WERI-Rb-1 (cell line): ENCODE measurements at regions not wholly inside any gene's neighbourhood (a gene's known extent, or its start where the extent isn't known, plus 50 kb on each side); places are given as distances from the start of the nearest gene placed in this dataset.

Source experiments
- DNase-seq: peaks from one replicate; pipeline ENCODE4 v3.0.0-alpha.2; 2020
- H3K27ac ChIP-seq: fragments of 250-450 bp; sonication (Bioruptor Pico); 2 replicates; pipeline ENCODE4 v1.5.1; 2020; ENCODE audit warnings: mild to moderate bottlenecking, moderate library complexity
- H3K27me3 ChIP-seq: fragments of 250-450 bp; sonication (Bioruptor Pico); 2 replicates; pipeline ENCODE4 v1.5.1; 2021; ENCODE audit warnings: mild to moderate bottlenecking, low read depth, moderate library complexity; ENCODE audit not compliant: insufficient read depth, severe bottlenecking
- H3K36me3 ChIP-seq: fragments of 250-450 bp; sonication (Bioruptor Pico); 2 replicates; pipeline ENCODE4 v1.5.1; 2020; ENCODE audit warnings: mild to moderate bottlenecking, moderate library complexity
- H3K4me3 ChIP-seq: 2 replicates; pipeline ENCODE4 v1.5.1; 2011; ENCODE audit warnings: low read depth, mild to moderate bottlenecking, control low read depth, low read length
- H3K9me3 ChIP-seq: fragments of 250-450 bp; sonication (Bioruptor Pico); 2 replicates; pipeline ENCODE4 v1.5.1; 2021; ENCODE audit warnings: mild to moderate bottlenecking, moderate library complexity; ENCODE audit not compliant: severe bottlenecking
- CTCF ChIP-seq: IDR thresholded peaks from 2 replicates; pipeline ENCODE4 v1.5.1; 2011; ENCODE audit warnings: low read depth, mild to moderate bottlenecking, control low read depth, inconsistent platforms, low read length

- peaks cover 2% of the 10 kb centered on the region for H3K9me3 ChIP-seq
- no peak overlapping the region for H3K4me3 ChIP-seq
- no peak for TF ChIP-seq CTCF
- H3K27ac ChIP-seq = no peak overlapping the region
- H3K36me3 ChIP-seq = no peaks in the 10 kb centered on the region
- no peak for DNase-seq
- no peaks in the 10 kb centered on the region for H3K27me3 ChIP-seq
Observed at GRCh38 chr7:135856356-135857144, 107.9 kb upstream of the FAM180A start.

- no peak overlapping the region for H3K27ac ChIP-seq
- peak; percentile 45 for DNase-seq
- no peaks in the 10 kb centered on the region for H3K9me3 ChIP-seq
Observed at GRCh38 chr7:135855846-135856245, 107.2 kb upstream of the FAM180A start.

GRCh38 chr7:135853499-135853898 lies 104.9 kb upstream of the FAM180A start:
- no peaks in the 10 kb centered on the region for H3K36me3 ChIP-seq
- DNase-seq = no peak
- no peak overlapping the region for H3K27ac ChIP-seq
- no peaks in the 10 kb centered on the region for H3K27me3 ChIP-seq
- H3K9me3 ChIP-seq = no peaks in the 10 kb centered on the region
- no peak overlapping the region for H3K4me3 ChIP-seq
- TF ChIP-seq CTCF = no peak

More at GRCh38 chr7:135855846-135856245, 107.2 kb upstream of the FAM180A start:
- Histone ChIP-seq H3K36me3 (no peaks in the 10 kb centered on the region), H3K27me3 (no peaks in the 10 kb centered on the region), H3K4me3 (no peak overlapping the region)
- no peak for TF ChIP-seq CTCF

GRCh38 chr7:135853008-135853407 lies 104.4 kb upstream of the FAM180A start:
- H3K27ac ChIP-seq = no peak overlapping the region
- no peak for DNase-seq
- H3K4me3 ChIP-seq = no peak overlapping the region

GRCh38 chr7:135847242-135847641 lies 98.6 kb upstream of the FAM180A start:
- H3K9me3 ChIP-seq = no peaks in the 10 kb centered on the region
- no peak for TF ChIP-seq CTCF
- no peaks in the 10 kb centered on the region for H3K36me3 ChIP-seq
- H3K4me3 ChIP-seq = no peak overlapping the region
- DNase-seq = no peak
- no peak overlapping the region for H3K27ac ChIP-seq
- H3K27me3 ChIP-seq = no peaks in the 10 kb centered on the region

More at GRCh38 chr7:135853008-135853407, 104.4 kb upstream of the FAM180A start:
- TF ChIP-seq CTCF = no peak
- Histone ChIP-seq H3K9me3 (no peaks in the 10 kb centered on the region), H3K27me3 (no peaks in the 10 kb centered on the region), H3K36me3 (no peaks in the 10 kb centered on the region)

GRCh38 chr7:135846339-135846738 lies 97.7 kb upstream of the FAM180A start:
- Histone ChIP-seq H3K9me3 (no peaks in the 10 kb centered on the region), H3K27ac (no peak overlapping the region)
- no peak for DNase-seq

More at GRCh38 chr7:135846339-135846738, 97.7 kb upstream of the FAM180A start:
- Histone ChIP-seq H3K4me3 (no peak overlapping the region), H3K27me3 (no peaks in the 10 kb centered on the region), H3K36me3 (no peaks in the 10 kb centered on the region)
- TF ChIP-seq CTCF = no peak
